GM21526 (cell line): ENCODE measurements at regions not wholly inside any gene's neighbourhood (a gene's known extent, or its start where the extent isn't known, plus 50 kb on each side); places are given as distances from the start of the nearest gene placed in this dataset.
A peak's percentile ranks its signal among the peaks of the same experiment; 100 is the strongest.
"Not testable (repeated sequence)": the region's sequence is repeated elsewhere in the genome, so short reads cannot be mapped to it uniquely, and the experiment has no call there.

ENCODE experiments used
- ATAC-seq: cut with Tn5 transposase; IDR thresholded peaks from one replicate; pipeline ENCODE4 v1.9.1; 2021; ENCODE audit warnings: moderate library complexity; ENCODE audit not compliant: unreplicated experiment, low FRiP score

DNA sequence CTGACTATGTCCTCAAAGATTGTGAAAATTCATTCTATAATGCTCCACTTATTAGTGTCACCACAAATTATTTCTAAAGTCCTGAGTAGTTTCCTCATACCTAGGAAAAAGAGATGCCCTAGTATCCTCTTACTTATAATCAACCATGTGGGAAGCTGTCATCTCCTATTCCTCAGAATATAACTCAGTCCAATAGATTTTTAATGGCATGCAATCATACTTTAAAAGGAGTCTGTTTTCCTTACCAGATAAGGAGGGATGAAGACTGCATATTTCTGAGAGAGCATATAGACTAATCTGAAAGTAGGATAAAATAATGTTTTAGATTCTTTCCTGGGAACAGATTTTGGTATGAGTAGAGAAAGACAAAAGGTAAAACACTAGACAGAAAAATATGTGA is 727.7 kb upstream of the GRM3 start:
- no peak for ATAC-seq

DNA sequence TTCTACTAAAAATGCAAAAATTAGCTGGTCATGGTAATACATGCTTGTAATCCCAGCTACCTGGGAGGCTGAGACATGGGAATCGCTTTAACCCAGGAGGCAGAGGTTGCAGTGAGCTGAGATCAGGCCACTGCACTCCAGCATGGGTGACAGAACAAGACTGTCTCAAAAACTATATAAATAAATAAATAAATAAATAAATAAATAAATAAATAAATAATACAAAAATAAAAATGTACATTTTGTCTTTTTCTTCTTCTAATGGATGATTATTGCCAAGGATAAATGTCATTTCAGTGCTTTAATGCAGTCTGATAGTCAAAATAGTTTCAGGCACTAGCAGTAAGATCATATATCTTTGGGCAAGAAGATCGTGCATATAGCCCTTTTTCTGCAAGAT is 727.6 kb upstream of the SEMA3D start:
- ATAC-seq: no peak

- no peak for ATAC-seq
Observed at GRCh38 chr7:85908051-85908450, 721.2 kb upstream of the SEMA3D start.

- ATAC-seq: no peak
Observed at GRCh38 chr7:85897967-85898366, 711.1 kb upstream of the SEMA3D start.

DNA sequence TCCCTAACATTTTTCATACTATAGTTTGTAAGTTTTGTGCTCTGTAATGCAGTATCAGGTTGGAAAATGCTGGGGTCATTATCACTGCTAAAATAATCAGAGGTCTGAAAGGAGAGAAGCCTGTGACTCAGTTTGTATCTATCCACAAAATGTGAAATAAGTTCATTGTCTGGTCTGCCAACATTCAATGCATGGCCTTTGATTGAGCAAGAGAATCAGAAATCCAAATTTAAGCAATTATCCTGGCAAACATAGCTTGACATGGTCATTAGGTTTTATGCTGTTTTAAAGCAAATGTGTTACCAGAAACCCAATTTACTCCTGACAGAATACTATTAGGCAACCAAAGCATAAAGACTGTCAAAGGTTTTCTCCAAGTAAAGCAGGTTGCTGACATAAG is 709.7 kb upstream of the SEMA3D start:
- no peak for ATAC-seq

DNA sequence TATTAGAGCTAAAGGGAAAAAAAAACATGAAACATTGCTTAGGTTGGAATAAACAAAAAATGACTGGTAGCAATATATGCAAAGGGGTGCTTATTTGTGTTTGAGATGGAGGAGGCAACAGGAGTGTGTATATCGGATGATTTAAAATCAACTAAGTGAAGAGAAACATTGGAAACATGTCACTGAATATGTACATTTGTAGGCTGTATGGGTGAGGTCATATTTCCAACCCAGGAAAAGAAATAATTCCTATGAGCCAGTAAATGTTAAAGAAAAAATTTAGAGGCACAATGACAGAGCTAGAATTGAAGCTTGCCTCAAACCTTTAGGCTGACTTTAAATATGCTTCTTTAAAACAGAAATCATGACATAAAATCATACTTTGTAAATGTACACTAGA is 709.0 kb upstream of the SEMA3D start:
- ATAC-seq: no peak

DNA sequence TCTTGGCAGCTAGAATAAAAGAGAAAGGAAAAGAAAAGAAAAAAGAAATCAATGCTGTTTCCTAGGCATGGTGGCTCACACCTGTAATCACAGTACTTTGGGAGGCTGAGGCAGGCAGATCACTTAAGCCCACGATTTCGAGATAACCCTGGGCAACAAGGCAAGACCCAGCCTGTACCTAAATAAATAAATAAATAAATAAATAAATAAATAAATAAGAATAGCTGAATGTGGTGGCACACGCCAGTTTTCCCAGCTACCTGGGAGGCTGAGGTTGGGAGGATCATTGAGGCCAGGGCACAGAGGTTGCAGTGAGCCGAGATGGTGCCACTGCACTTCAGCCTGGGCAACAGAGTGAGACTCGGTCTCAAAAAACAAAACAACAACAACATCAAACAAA is 705.0 kb upstream of the SEMA3D start:
- not testable (repeated sequence) for ATAC-seq

DNA sequence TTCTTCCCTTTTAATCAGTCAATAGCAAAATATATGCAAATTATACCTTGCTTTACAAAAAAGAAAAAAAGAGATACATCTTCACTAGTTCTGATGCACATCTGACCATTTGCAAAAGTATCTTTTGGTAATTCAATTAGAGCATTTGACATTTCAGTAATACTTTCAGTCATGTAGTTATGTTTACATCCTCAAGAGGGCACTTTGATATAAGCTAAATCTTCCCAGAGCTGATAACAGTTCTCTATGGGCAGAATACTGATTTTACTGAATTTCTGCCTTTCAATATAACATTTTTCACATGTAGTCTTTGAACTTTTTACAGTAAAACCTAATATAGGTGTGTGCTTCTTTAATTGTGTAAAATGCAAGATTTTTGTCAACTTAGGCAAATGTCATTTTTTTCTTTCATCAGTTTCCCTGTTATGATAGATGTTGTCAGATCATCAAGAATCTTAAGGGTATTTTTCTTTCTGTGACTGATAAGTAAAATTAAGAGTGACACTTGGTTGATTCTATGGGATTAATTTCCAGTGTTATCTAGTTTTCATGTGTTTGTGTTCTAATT is 703.5 kb upstream of the SEMA3D start:
- peak; percentile 86 for ATAC-seq

DNA sequence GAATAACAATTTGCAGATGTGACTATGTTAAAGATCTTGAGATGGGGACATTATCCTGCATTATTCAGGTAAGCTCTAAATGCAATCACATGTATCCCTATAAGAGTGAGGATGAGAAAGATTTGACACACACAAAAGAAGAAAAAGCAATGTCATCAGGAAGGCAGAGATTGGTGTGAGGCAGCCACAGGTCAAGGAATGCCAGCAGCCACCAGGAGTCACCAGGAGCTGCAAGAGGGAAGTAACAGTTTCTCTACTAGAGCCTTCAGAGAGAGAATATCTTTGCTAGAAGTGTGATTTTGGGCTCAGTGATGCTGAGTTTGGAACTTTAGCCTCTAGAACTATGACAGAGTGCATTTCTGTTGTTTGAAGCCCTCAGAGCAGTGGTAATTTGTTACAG is 700.3 kb upstream of the SEMA3D start:
- ATAC-seq: no peak

DNA sequence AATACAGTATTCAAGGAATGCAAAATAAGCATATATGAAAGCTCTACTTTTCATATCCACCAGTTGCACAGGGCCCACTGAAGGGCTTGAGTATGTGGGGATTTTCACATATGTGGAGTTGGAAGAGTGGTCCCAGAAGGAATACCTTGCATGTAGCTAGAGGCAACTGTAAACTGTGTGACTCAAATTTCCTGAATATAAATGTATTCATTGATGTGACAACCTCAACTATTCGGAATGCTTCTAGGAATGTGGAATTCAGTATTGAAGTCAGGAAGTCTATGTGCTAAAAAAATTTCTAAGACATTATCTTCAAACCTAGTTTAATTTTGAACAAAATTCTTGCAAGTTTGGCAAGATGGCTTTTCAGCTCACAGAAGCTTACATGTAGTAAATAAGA is 695.5 kb upstream of the SEMA3D start:
- no peak for ATAC-seq

GRCh38 chr7:85875398-85875797 is 688.5 kb upstream of the SEMA3D start:
- ATAC-seq: no peak

DNA sequence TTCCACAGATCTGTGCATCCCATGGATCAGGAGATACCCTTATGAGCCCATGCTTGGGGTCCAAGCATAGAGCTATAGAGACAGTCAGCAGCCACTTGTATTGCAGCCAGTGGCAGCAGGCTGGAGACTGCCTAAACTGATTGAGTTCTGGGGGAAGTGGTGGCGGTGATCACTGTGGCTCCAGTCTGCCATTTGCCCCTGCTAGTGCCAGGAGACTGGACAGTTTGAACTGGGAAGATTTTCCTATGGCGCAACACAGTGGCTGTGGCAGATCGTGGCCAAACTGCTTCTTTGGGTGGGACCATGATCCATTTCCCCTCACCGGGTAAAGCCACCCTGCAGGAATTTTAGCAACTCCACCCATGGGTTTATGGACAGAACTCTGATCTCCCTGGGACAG is 679.7 kb upstream of the SEMA3D start:
- ATAC-seq: no peak

DNA sequence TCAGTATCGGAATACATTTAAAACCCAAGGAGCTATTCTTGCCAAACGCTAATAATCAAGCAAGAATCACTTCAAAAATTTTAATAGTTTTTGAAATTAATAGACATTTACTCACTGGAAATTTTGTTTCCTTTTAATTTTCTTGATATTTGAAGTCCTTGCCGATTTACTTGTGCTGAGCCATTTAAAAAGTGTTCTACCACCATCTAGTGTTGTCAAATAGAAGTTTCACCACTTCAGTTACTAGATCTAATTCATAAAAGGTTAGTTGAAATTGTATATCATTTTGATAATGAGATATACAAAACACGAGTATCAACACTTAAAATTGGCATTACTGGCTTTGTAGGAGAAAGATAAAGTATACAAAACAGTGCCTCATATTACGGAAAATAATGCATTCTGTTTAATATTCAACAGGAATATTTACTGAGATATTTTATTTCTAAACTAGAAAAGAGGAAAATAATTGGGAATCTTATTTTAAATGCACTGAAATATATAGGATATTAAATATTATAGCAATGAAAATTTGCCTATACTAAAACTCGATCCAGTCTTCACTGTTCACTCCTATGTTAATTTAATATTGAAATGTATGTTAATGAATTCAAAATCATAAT is 664.8 kb upstream of the SEMA3D start:
- ATAC-seq: no peak

DNA sequence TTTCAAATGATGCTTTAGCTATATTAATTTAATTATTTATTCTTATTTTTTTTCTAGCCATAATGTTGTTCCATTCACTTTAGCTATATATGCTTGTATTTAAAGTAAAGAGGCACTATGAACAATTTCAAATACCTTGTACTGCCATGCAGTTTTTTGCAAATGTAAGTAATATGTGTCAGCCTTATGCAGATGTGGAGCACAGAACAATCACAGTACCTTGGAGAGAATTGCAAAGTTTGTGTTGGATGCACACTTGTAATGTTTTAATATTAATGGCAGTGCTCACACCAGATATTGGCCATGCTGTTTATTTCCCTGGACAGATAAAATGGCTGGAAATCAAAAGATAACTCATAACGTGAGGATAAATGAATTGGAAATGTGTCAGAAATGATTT is 663.5 kb upstream of the SEMA3D start:
- ATAC-seq: no peak

- ATAC-seq: no peak
Observed at GRCh38 chr7:85840554-85840953, 653.7 kb upstream of the SEMA3D start.

- no peak for ATAC-seq
Observed at GRCh38 chr7:85833066-85833465, 646.2 kb upstream of the SEMA3D start.

DNA sequence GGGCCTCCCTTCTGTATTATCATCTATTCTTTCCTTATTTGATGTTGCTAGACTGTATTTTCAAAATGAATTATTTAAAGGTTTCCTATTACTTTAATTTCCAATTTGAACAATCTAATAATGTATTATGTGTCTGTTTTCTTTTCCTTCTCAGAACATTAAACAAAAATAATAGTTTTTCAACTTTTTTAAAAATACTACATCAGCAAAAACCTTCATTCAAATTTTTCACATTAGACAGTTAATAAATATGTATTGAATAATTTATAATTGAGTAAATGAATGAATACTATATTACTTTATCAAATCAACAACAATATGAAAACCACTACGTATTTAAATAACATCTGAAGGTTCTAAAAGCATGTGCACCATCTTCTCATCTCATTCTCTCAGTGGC is 644.1 kb upstream of the SEMA3D start:
- no peak for ATAC-seq

DNA sequence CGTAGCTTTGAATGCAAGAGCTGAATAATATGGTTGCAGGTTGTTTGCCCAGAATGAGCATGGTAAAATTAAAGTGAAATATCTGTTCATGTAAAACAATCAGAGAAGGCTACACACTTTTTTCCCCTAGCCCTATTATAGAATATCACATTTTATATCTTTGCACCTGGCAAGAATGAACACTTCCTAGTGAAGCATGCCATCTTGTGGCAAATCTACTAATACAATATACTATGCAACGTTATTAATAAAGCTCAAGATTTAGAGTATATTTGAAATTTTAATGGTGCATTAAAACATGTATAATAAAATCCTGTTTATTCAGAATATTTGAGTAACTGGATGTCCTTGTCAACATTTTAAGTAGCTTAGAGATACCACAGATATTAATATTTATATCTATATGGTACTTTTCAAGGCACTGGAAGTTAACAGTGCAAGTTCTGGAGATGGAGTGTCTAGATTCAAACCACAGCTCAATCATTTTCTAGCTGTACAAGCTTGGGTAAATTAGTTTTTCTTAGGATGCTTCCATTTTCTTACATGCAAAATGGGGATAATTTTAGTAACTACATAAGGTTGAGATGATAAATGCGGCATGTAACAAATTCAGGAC is 643.1 kb upstream of the SEMA3D start:
- ATAC-seq: no peak

GRCh38 chr7:85829176-85829575 is 642.3 kb upstream of the SEMA3D start:
- no peak for ATAC-seq

- ATAC-seq: no peak
Observed at GRCh38 chr7:85828614-85829013, 641.8 kb upstream of the SEMA3D start.

DNA sequence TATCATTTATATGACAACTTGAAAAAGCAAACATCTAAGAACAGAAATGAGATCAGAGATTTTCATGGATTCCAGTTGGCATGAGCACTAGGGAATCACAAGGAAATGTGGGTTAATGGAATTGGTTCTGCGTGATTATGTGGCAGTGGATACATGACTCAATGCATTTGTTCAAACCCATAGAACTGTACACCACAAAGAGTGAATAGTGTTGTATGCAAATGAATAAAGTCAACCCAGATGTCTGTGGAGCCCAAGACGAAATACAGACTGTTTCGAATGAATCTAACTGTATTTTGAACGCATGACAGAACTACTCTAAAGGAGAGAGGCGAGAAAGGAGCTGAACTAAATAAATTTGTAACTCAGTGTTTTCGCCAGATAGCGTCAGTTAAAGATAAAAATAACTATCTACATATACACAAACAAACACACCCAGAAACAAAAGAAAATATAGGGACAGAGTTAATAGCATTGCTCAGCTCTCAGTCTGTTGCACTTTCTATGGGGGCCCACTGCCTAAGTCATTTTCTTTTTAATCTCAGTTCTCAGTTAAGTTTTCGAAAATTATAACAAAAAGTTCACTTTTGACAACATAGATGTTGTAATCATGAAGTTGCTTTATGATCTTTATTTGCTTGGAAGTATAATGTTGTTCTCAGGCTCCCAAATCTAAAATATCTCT is 636.7 kb upstream of the SEMA3D start:
- ATAC-seq: no peak

DNA sequence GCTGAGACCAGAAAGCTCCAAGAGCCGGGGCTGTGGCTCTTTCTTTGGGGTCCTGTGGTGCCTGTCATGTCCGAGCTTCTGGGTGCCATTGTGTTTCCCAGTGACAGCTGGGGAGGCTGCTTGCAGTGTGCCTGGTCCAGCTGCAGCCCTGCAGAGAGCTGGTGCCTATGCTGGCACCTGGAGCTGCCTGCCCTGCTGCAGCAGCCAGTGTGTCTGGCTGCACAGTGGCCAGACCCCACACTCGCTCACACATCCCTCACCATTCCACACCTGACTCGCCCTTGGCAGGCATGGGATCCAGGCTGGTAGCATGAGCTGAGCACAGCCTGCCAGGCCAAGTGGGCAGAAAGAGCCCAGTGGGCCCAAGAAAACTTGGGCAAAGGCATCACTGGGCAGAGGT is 635.1 kb upstream of the SEMA3D start:
- no peak for ATAC-seq
